LNCaP clone FGC (cell line): ENCODE measurements at regions not wholly inside any gene's neighbourhood (a gene's known extent, or its start where the extent isn't known, plus 50 kb on each side); places are given as distances from the start of the nearest gene placed in this dataset.

Experiments used
- DNase-seq: peaks from one replicate; pipeline ENCODE4 v3.0.0-alpha.2; 2011; ENCODE audit warnings: low read depth
- H3K4me3 ChIP-seq: 2 replicates; pipeline ENCODE4 v1.5.1; 2011; ENCODE audit warnings: mild to moderate bottlenecking, low read depth, low read length, control low read depth
- TF ChIP-seq, protein P1 (sequence below): IDR thresholded peaks from 2 replicates; pipeline ENCODE4 v1.5.1; 2012; ENCODE audit warnings: mild to moderate bottlenecking; ENCODE audit not compliant: control insufficient read depth, insufficient read depth; ENCODE audit errors: extremely low read depth

DNA sequence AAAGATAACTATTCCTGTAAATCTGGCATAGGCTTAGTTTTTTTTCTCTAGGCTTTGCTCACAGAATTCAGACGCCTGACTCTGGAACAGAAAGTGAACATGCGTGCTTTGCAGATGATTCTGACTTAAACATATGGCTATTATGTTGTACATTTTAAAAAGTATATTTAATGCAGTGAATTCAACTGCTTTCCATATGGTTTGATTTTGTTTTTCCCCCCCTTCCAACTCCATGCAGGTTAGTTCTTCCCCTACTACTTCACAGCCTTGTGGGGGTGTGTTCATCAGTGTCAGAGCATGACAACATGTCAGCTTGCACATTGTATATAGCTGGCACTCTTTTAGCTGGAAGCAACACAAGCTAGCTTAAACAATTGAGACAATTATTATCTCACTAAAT is 226.8 kb downstream of the TMEM167A start:
- TF ChIP-seq, protein P1, sequence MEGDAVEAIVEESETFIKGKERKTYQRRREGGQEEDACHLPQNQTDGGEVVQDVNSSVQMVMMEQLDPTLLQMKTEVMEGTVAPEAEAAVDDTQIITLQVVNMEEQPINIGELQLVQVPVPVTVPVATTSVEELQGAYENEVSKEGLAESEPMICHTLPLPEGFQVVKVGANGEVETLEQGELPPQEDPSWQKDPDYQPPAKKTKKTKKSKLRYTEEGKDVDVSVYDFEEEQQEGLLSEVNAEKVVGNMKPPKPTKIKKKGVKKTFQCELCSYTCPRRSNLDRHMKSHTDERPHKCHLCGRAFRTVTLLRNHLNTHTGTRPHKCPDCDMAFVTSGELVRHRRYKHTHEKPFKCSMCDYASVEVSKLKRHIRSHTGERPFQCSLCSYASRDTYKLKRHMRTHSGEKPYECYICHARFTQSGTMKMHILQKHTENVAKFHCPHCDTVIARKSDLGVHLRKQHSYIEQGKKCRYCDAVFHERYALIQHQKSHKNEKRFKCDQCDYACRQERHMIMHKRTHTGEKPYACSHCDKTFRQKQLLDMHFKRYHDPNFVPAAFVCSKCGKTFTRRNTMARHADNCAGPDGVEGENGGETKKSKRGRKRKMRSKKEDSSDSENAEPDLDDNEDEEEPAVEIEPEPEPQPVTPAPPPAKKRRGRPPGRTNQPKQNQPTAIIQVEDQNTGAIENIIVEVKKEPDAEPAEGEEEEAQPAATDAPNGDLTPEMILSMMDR: no peak
- no peak overlapping the region for H3K4me3 ChIP-seq
- DNase-seq: no peak

DNA sequence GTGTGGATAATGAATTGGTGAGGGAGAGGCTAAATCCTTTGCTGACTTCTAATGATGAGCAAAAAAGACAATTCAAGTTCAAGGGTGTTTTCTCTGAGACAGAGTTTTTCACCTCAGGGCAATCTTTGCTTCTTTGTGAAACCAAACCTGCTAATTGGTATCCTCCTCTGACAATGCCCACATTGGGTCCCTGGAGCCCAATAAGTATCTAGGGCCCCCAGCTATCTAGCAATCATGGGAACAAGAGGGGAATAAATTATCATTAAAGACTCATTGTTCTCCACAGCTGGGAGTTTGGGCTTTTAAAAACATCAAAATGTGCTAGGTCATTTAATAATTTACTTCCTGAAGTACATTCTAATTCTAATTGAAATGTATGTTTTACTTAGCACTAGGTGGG is 227.3 kb downstream of the TMEM167A start:
- no peak overlapping the region for H3K4me3 ChIP-seq
- DNase-seq: no peak
- TF ChIP-seq, protein P1: no peak

DNA sequence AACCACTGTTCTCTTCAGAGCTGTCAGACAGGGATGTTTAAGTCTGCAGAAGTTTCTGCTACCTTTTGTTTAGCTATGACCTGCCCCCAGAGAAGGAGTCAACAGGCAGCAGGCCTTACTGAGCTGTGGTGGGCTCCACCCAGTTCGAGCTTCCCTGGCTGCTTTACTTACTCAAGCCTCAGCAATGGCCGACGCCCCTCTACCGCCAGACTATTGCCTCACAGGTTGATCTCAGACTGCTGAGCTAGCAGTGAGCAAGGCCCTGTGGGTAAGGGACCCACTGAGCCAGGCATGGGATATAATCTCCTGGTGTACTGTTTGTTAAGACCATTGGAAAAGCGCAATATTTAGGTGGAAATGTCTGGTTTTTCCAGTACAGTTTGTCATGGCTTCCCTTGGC is 229.6 kb downstream of the TMEM167A start:
- no peak for DNase-seq
- H3K4me3 ChIP-seq: no peak overlapping the region
- TF ChIP-seq, protein P1: no peak

DNA sequence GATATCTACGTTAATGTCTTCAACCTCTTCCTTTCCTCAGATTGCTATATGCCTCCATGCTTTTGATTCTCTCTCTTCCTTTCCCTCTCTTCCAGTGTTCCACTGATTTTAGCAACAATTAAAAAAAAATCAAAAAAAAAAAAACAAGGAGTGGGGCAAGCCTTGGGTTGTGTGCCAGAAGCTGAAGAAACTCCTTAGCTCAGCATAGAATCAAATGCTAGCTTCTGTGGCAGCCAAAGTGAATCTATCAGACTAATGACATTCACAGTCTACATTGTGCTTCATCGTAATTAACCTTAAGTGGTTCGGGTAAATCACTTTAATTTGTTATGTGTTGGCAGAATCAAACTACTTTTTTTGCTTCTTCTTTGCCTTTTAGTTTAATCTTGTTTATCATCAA is 237.3 kb downstream of the TMEM167A start:
- TF ChIP-seq, protein P1: no peak
- no peak overlapping the region for H3K4me3 ChIP-seq
- DNase-seq: no peak

GRCh38 chr5:82835488-82835887 is 241.7 kb downstream of the TMEM167A start:
- DNase-seq: no peak
- H3K4me3 ChIP-seq: no peak overlapping the region
- TF ChIP-seq, protein P1: no peak

DNA sequence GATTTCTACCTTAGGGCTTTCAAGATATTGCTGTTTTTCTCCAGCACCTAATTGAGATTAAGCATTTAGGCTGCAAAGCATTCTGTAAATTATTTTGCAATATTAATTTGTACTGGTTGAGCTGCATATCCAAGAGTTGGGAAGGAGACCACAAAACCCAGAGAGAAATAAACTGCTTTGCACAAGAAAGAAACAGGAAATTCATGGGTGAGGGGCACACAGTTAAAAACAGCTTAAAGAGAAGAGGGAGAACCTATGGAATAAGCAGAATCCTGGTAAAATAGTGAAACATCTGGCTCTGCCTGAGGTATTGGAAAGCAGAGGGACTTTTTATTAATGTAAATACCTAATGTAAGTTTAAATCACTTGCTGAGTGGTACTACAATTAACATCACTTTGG is 243.0 kb downstream of the TMEM167A start:
- DNase-seq: no peak
- no peak overlapping the region for H3K4me3 ChIP-seq
- TF ChIP-seq, protein P1: no peak

DNA sequence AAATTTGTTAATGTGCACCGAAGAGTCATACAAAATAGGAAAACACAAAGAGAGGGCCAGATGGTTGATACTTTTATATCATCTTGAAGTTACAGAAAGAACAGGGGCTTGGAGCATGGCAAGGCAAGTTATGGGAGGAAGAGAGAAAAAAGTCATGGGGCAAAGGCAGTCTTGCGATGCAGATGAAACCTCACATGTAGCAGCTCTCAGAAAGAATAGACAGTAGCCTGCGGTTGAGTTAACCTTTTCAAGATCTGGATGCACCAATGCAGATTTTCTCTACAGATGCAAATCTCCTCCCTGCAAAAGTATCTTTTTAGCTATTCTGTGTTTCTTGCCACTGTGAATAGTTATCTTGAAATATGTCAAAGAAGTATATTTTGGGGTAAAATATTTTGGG is 243.9 kb downstream of the TMEM167A start:
- no peak for DNase-seq
- TF ChIP-seq, protein P1: no peak

More for the DNA sequence above, 243.9 kb downstream of the TMEM167A start:
- H3K4me3 ChIP-seq: no peak overlapping the region
